ENCODE measurements at regions not wholly inside any gene's neighbourhood (a gene's known extent, or its start where the extent isn't known, plus 50 kb on each side); places are given as distances from the start of the nearest gene placed in this dataset.

DNA sequence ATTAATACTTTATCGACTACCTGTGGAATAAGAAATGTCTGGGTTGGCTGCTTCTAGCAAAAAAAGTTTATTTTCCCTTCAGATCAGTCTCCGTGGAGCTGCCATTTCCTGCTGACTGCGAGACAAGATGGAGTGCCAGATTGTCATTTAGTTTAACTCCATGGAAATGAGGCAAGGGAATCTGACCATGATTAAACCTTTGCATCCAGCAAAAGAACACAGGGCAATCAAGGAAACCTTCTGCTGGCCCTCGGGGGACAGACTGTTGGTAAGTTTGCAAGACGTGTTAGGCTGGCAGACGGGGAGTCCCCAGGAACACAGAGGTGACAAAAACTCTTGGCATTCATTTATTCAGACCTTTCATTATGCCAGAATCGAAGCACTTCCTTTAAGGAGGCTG lies 52.2 kb upstream of the SPACA1 start:
- DNase-seq: no peak
- no peak overlapping the region for H3K27ac ChIP-seq
- no peaks in the 10 kb centered on the region for H3K36me3 ChIP-seq
- H3K27me3 ChIP-seq: no peaks in the 10 kb centered on the region
- no peaks in the 10 kb centered on the region for H3K4me1 ChIP-seq
- TF ChIP-seq, protein P1, sequence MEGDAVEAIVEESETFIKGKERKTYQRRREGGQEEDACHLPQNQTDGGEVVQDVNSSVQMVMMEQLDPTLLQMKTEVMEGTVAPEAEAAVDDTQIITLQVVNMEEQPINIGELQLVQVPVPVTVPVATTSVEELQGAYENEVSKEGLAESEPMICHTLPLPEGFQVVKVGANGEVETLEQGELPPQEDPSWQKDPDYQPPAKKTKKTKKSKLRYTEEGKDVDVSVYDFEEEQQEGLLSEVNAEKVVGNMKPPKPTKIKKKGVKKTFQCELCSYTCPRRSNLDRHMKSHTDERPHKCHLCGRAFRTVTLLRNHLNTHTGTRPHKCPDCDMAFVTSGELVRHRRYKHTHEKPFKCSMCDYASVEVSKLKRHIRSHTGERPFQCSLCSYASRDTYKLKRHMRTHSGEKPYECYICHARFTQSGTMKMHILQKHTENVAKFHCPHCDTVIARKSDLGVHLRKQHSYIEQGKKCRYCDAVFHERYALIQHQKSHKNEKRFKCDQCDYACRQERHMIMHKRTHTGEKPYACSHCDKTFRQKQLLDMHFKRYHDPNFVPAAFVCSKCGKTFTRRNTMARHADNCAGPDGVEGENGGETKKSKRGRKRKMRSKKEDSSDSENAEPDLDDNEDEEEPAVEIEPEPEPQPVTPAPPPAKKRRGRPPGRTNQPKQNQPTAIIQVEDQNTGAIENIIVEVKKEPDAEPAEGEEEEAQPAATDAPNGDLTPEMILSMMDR (IDR thresholded peaks at IDR 0.05): no peak
- TF ChIP-seq POLR2A (IDR thresholded peaks at IDR 0.05): no peak
- intact Hi-C loops (cut with DNase I): no loop called here
- 55 to 67% methylated on average over 7 of the region's 7 CpGs for WGBS, 2 donors
- no peaks in the 10 kb centered on the region for H3K9me3 ChIP-seq
- no peak overlapping the region for H3K4me3 ChIP-seq (replicated peaks in 1 of 3)

DNA sequence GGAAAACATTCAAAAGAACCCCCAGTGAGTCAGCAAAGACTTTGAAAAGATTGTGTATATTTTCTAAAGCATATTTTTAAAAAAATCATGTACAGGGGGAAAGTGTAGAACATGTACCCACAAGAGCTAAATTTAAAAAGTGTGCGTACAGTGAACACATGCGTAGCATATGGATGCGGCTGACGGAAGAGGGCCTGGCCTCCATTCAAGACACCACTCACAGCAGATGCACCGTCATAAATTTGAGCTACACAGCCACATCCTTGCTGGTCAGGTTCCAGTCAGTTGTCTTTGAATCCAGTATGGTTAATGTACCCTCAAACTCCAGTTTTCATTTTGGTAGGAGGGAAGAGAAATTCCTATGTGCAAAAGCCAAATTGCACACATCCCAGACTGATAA lies 54.3 kb upstream of the SPACA1 start:
- intact Hi-C loops (cut with DNase I): no loop called here
- no peak for TF ChIP-seq POLR2A (IDR thresholded peaks at IDR 0.05)
- TF ChIP-seq, protein P1 (IDR thresholded peaks at IDR 0.05): no peak
- no peak for DNase-seq
- Histone ChIP-seq H3K4me1 (no peaks in the 10 kb centered on the region), H3K27me3 (no peaks in the 10 kb centered on the region), H3K27ac (no peak overlapping the region), H3K36me3 (no peaks in the 10 kb centered on the region), H3K9me3 (no peaks in the 10 kb centered on the region), H3K4me3 (replicated peaks in 1 of 3) (no peak overlapping the region)
- WGBS, 2 donors: 90 to 92% methylated on average over 5 of the region's 5 CpGs

DNA sequence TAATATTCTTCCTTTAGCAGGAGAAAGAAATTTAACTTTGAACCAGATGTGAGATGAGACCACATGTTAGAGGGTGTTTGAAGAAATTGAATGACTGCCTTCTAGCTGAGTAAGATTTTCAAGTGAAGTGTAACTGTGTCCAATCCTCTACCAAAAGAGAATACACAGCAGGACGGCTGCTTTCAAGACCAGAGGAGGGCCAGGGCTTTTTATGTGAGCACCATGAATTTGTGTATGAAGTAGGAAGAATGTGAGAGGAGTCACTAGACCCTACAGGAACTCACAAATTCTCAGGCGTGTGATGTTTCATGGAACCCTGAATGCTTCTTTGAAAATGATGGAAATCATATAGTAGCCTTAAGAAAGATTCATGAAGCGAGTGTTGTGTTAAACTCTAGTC lies 56.8 kb upstream of the SPACA1 start:
- WGBS, 2 donors: 88 to 90% methylated on average over 3 of the region's 3 CpGs
- Histone ChIP-seq H3K27ac (no peak overlapping the region), H3K36me3 (no peaks in the 10 kb centered on the region), H3K4me3 (replicated peaks in 1 of 3) (no peak overlapping the region), H3K4me1 (no peaks in the 10 kb centered on the region), H3K9me3 (no peaks in the 10 kb centered on the region), H3K27me3 (no peaks in the 10 kb centered on the region)
- intact Hi-C loops (cut with DNase I): no loop called here
- DNase-seq: no peak
- no peak for TF ChIP-seq POLR2A (IDR thresholded peaks at IDR 0.05)
- TF ChIP-seq, protein P1 (IDR thresholded peaks at IDR 0.05): no peak

DNA sequence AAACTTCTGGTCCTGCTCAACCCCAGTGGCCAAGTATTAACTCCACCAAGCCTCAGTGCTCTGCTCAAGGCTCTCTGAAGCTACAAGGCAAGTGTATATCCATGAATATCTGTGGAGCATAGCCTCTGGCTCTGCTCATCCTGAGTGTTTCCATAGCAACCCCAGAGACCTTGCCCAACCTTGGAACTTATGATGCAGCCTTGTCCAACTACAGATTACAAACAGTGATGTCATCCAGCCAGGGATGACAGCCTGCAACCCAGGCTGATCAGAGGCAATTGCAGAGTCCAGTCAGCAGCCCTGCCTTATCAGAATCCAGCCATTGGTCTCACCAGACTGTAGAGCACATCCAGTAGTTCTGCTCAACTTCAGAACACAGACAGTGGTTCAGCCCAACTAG lies 65.5 kb upstream of the SPACA1 start:
- no peaks in the 10 kb centered on the region for H3K9me3 ChIP-seq
- no peak overlapping the region for H3K27ac ChIP-seq
- no peak for DNase-seq
- H3K27me3 ChIP-seq: no peaks in the 10 kb centered on the region
- intact Hi-C loops (cut with DNase I): no loop called here
- H3K36me3 ChIP-seq: no peaks in the 10 kb centered on the region
- TF ChIP-seq, protein P1 (IDR thresholded peaks at IDR 0.05): no peak
- TF ChIP-seq POLR2A (IDR thresholded peaks at IDR 0.05): no peak
- no peaks in the 10 kb centered on the region for H3K4me1 ChIP-seq
- H3K4me3 ChIP-seq (replicated peaks in 1 of 3): no peak overlapping the region

DNA sequence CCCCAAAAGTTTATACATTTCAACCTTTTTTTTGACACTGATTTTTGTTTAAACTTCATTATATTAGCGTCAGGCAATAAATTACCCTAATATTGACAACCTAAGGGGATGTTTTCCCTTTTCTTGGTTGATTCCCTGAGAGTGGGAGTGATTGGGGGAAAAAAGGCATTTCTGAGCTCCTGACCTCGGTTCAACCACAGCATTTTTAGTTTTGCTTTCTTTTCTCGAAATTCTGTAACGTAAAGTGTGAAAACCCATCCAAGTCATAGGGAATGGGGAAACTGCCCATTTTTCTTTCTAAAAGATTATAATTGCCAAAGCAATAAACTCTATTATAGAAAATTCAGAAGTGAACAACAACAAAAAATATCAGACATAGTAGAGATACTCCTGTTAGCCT lies 67.9 kb upstream of the SPACA1 start:
- Histone ChIP-seq H3K9me3 (no peaks in the 10 kb centered on the region), H3K36me3 (no peaks in the 10 kb centered on the region), H3K27ac (no peak overlapping the region), H3K4me3 (replicated peaks in 1 of 3) (no peak overlapping the region), H3K27me3 (no peaks in the 10 kb centered on the region), H3K4me1 (no peaks in the 10 kb centered on the region)
- TF ChIP-seq POLR2A (IDR thresholded peaks at IDR 0.05): no peak
- TF ChIP-seq, protein P1 (IDR thresholded peaks at IDR 0.05): no peak
- intact Hi-C loops (cut with DNase I): no loop called here
- 80 to 84% methylated on average over 4 of the region's 4 CpGs for WGBS, 2 donors
- DNase-seq: no peak

Data from thyroid gland (tissue), 4 donors.